Cardiac fibroblast (primary cell): ENCODE measurements at regions not wholly inside any gene's neighbourhood (a gene's known extent, or its start where the extent isn't known, plus 50 kb on each side); places are given as distances from the start of the nearest gene placed in this dataset.
"Not testable (repeated sequence)": the region's sequence is repeated elsewhere in the genome, so short reads cannot be mapped to it uniquely, and the experiment has no call there.

Source experiments
- DNase-seq, 2 donors: peaks; one replicate each; pipeline versions ENCODE4 v3.0.0 to v3.0.0-alpha.2; 2010; ENCODE audit warnings: low read depth in 2 of 2
- H3K4me3 ChIP-seq, 2 donors: replicated peaks in 1 of 2; 1 replicate in 1 of 2; 2 replicates in 1 of 2; pipeline ENCODE4 v1.5.1; 2011; ENCODE audit warnings: low read depth in 2 of 2, low read length in 2 of 2, mild to moderate bottlenecking in 2 of 2, moderate library complexity in 1 of 2
- TF ChIP-seq, protein P1 (sequence below): IDR thresholded peaks from one replicate; pipeline ENCODE4 v1.5.1; 2011; ENCODE audit warnings: low read depth, mild to moderate bottlenecking, low read length, inconsistent platforms

DNA sequence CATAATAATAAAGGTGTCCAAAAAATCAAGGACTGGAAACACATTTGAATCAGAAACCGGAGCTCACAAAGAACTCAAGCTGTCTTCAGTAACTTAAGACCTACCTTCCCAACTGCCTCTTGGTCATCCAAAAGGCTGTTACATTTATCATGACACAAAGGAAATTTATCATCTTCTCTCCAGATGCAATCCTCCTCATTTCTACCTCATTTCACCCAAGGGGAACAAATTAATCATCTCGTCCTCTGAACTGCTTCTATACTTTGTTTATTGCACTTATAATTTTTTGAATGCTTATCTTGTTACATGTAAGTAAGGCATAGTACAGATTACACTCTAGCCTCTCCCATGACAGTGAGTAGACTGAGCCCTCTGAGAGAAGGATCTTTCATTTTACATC lies 105.1 kb upstream of the RGPD4 start:
- no peak overlapping the region for H3K4me3 ChIP-seq
- TF ChIP-seq, protein P1, sequence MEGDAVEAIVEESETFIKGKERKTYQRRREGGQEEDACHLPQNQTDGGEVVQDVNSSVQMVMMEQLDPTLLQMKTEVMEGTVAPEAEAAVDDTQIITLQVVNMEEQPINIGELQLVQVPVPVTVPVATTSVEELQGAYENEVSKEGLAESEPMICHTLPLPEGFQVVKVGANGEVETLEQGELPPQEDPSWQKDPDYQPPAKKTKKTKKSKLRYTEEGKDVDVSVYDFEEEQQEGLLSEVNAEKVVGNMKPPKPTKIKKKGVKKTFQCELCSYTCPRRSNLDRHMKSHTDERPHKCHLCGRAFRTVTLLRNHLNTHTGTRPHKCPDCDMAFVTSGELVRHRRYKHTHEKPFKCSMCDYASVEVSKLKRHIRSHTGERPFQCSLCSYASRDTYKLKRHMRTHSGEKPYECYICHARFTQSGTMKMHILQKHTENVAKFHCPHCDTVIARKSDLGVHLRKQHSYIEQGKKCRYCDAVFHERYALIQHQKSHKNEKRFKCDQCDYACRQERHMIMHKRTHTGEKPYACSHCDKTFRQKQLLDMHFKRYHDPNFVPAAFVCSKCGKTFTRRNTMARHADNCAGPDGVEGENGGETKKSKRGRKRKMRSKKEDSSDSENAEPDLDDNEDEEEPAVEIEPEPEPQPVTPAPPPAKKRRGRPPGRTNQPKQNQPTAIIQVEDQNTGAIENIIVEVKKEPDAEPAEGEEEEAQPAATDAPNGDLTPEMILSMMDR = no peak
- no peak for DNase-seq

DNA sequence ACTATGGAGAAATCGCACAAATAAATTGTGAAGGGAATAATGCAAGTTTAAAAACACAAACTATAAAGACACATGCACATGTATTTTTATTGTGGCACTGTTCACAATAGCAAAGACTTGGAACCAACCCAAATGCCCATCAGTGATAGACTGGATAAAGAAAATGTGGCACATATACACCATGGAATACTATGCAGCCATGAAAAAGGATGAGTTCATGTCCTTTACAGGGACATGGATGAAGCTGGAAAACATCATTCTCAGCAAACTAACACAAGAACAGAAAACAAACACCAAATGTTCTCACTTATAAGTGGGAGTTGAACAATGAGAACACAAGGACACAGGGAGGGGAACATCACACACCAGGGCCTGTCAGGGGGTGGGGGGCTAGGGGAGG lies 100.9 kb upstream of the RGPD4 start:
- H3K4me3 ChIP-seq, DNase-seq: not testable (repeated sequence)

DNA sequence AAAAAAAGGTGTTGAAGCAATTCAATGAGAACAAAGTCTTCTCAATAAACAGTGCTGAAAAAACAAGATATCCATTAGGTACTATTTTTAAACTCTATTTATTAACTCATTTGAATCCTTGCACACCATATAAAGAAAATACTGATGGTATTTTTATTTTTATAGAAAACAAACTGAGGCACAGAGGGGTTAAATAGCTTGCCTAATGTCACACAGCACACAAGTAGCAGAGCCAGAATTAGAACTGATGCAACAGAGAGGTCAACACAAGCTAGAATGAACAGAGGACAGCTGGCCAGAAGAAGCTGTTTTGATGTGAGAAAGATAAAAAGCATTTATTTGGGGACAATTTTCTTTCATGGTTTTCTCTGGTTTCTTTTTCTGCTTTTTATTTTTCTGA lies 99.4 kb upstream of the RGPD4 start:
- TF ChIP-seq, protein P1 = no peak
- DNase-seq = no peak

DNA sequence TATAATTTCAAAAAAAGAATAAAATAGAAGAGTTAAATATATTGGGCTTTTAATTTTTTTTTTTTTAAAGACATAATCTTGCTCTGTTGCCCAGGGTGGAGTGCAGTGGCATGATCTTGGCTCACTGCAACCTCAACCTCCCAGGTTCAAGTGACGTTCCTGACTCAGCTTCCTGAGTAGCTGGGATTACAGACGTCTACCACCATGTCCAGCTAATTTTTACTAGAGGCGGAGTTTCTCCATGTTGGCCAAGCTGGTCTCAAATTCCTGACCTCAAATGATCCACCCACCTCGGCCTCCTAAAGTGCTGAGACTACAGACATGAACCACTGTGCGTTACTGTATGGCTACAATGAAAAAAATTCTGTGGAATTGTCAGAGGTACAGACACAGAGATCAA lies 98.1 kb upstream of the RGPD4 start:
- TF ChIP-seq, protein P1 = no peak
- no peak for DNase-seq
- no peak overlapping the region for H3K4me3 ChIP-seq

More for the DNA sequence above, 99.4 kb upstream of the RGPD4 start:
- no peak overlapping the region for H3K4me3 ChIP-seq

DNA sequence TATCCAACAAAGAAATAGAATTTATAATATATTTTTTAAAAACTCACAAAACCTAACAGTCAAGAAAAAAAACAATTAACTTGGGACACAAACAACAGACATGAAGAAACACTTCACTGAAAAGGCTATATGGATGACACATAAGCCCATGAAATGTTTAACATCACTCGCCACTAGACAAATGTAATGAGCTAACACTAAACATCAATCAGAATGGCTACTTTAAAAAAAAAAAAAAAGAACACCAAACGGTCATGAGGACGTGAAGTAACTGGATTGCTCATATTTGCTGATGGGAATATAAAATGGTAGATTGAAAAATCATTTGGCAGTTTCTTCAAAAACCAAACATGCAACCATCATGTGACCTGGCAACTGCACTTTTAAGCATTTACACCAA lies 97.3 kb upstream of the RGPD4 start:
- TF ChIP-seq, protein P1 = no peak
- H3K4me3 ChIP-seq = no peak overlapping the region
- no peak for DNase-seq

DNA sequence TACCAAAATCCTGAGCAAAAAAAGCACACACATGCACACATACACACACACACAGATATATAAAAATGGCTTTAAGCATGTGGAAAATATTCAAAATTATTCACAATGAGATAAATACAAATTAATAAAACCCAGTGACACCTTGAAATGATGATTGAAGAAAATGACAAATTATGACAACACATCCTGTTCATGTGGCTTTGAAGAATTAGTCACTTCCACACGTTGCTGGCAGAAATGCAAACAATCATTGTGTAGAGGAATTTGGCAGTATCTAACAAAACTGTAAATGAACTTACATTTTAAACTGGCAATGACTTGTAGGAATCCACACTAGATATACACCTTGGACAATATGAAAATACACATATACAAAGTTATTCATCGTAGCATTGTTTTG lies 95.8 kb upstream of the RGPD4 start:
- H3K4me3 ChIP-seq = no peak overlapping the region
- DNase-seq = peak in 1 of 2 donors; percentile 1
- TF ChIP-seq, protein P1 = no peak

DNA sequence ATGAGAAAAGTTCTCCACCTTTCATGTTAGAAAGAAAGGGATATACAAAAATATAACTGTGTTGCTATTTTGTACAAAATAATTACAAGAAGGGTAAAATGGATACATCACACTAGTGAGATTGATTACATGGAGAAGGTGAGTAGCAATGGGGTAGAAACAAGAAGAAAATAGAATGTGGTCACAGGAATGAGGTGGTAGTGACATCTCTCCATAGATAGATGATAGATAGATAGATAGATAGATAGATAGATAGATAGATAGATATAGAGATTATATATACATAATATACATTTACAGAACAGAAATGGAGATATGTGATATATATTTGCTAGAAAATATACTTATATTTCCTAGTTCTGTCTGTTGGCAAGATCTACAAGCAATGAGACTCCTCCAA lies 95.3 kb upstream of the RGPD4 start:
- TF ChIP-seq, protein P1 = no peak
- H3K4me3 ChIP-seq = no peak overlapping the region
- DNase-seq = no peak
